GM23338 (cell line): ENCODE measurements at regions not wholly inside any gene's neighbourhood (a gene's known extent, or its start where the extent isn't known, plus 50 kb on each side); places are given as distances from the start of the nearest gene placed in this dataset.

ENCODE experiments used
- ATAC-seq: fragments of 200-7000 bp; cut with Tn5 transposase; 3 replicates; pipeline ENCODE4 v1.9.1; 2020
- DNase-seq: peaks from one replicate; pipeline ENCODE4 v3.0.0-alpha.2; 2015; ENCODE audit warnings: low spot score
- H2AFZ ChIP-seq: fragments of 200-600 bp; sonication (generic); 2 replicates; pipeline ENCODE4 v1.8.0; 2016; ENCODE audit warnings: antibody characterized with exemption, mild to moderate bottlenecking, moderate library complexity
- H3F3A ChIP-seq: fragments of 200-600 bp; sonication (generic); replicated peaks from 2 replicates; pipeline ENCODE4 v1.8.0; 2017; ENCODE audit warnings: antibody characterized with exemption, mixed run types, low read depth
- H3K27ac ChIP-seq: fragments of 200-600 bp; sonication (generic); 2 replicates; pipeline ENCODE4 v1.6.1; 2016; ENCODE audit warnings: low read depth
- H3K27me3 ChIP-seq: fragments of 200-600 bp; sonication (generic); 2 replicates; pipeline ENCODE4 v1.8.0; 2016; ENCODE audit warnings: mild to moderate bottlenecking, mixed run types, moderate library complexity; ENCODE audit not compliant: insufficient read depth
- H3K36me3 ChIP-seq: fragments of 200-600 bp; sonication (generic); 2 replicates; pipeline ENCODE4 v1.8.0; 2016; ENCODE audit warnings: mild to moderate bottlenecking; ENCODE audit not compliant: insufficient read depth
- H3K4me1 ChIP-seq: fragments of 200-600 bp; sonication (generic); 2 replicates; pipeline ENCODE4 v1.8.0; 2016; ENCODE audit warnings: mild to moderate bottlenecking, moderate library complexity; ENCODE audit not compliant: insufficient read depth
- H3K4me2 ChIP-seq: fragments of 200-600 bp; sonication (generic); 2 replicates; pipeline ENCODE4 v1.7.1; 2017; ENCODE audit warnings: mixed run types
- H3K4me3 ChIP-seq: fragments of 200-600 bp; sonication (generic); 2 replicates; pipeline ENCODE4 v1.6.1; 2016; ENCODE audit warnings: mixed run types
- H3K79me2 ChIP-seq: fragments of 200-600 bp; sonication (generic); replicated peaks from 2 replicates; pipeline ENCODE4 v1.8.0; 2017; ENCODE audit warnings: mild to moderate bottlenecking; ENCODE audit not compliant: insufficient read depth
- H3K9me2 ChIP-seq: fragments of 200-600 bp; sonication (generic); 2 replicates; pipeline ENCODE4 v1.8.0; 2017; ENCODE audit not compliant: insufficient read depth
- H4K20me1 ChIP-seq: fragments of 200-600 bp; sonication (generic); replicated peaks from 2 replicates; pipeline ENCODE4 v1.8.0; 2017; ENCODE audit warnings: mild to moderate bottlenecking; ENCODE audit not compliant: insufficient read depth
- H3K27ac Mint-ChIP-seq: 2 replicates; pipeline ENCODE4 v1.8.0; 2020; ENCODE audit warnings: inconsistent platforms, mild to moderate bottlenecking, moderate library complexity, mixed read lengths
- H3K27me3 Mint-ChIP-seq: 3 replicates; pipeline ENCODE4 v1.8.0; 2022; ENCODE audit warnings: low read depth, mild to moderate bottlenecking, moderate library complexity, mixed read lengths, inconsistent platforms; ENCODE audit not compliant: insufficient read depth, poor library complexity
- H3K36me3 Mint-ChIP-seq: 3 replicates; pipeline ENCODE4 v1.8.0; 2021; ENCODE audit warnings: low read depth, mild to moderate bottlenecking, inconsistent platforms, moderate library complexity, mixed read lengths
- H3K4me1 Mint-ChIP-seq: 3 replicates; pipeline ENCODE4 v1.8.0; 2020; ENCODE audit warnings: mild to moderate bottlenecking, inconsistent platforms, mixed read lengths
- H3K4me3 Mint-ChIP-seq: 3 replicates; pipeline ENCODE4 v1.8.0; 2021; ENCODE audit warnings: moderate library complexity, mild to moderate bottlenecking, inconsistent platforms, mixed read lengths
- H3K9me3 Mint-ChIP-seq: 3 replicates; pipeline ENCODE4 v1.8.0; 2020; ENCODE audit warnings: moderate library complexity, mild to moderate bottlenecking, inconsistent platforms, mixed read lengths
- CREB1 ChIP-seq: fragments of 250-450 bp; sonication (Bioruptor Pico); IDR thresholded peaks from 2 replicates; pipeline ENCODE4 v1.5.0; 2020; ENCODE audit warnings: low read depth, mild to moderate bottlenecking, moderate library complexity
- ETS1 ChIP-seq: IDR thresholded peaks from 2 replicates; pipeline ENCODE4 v1.6.1; 2016; ENCODE audit warnings: antibody characterized with exemption
- EZH2 ChIP-seq: fragments of 200-600 bp; sonication (generic); IDR thresholded peaks from one replicate; pipeline ENCODE4 v1.8.0; 2017; ENCODE audit warnings: antibody characterized with exemption, mild to moderate bottlenecking, low read depth; ENCODE audit not compliant: unreplicated experiment
- EZH2phosphoT487 ChIP-seq: fragments of 200-600 bp; sonication (generic); IDR thresholded peaks from one replicate; pipeline ENCODE4 v1.8.1; 2018; ENCODE audit warnings: antibody characterized with exemption; ENCODE audit not compliant: unreplicated experiment
- JUNB ChIP-seq: IDR thresholded peaks from one replicate; pipeline ENCODE4 v1.6.1; 2016; ENCODE audit warnings: antibody characterized with exemption; ENCODE audit not compliant: unreplicated experiment
- NANOG ChIP-seq: IDR thresholded peaks from 2 replicates; pipeline ENCODE4 v1.6.1; 2016; ENCODE audit warnings: antibody characterized with exemption, borderline replicate concordance
- POLR2AphosphoS5 ChIP-seq: IDR thresholded peaks from 2 replicates; pipeline ENCODE4 v1.6.1; 2016; ENCODE audit warnings: antibody characterized with exemption, low read depth
- REST ChIP-seq: IDR thresholded peaks from one replicate; pipeline ENCODE4 v1.6.1; 2018; ENCODE audit warnings: antibody characterized with exemption; ENCODE audit not compliant: unreplicated experiment
- STAT1 ChIP-seq: IDR thresholded peaks from one replicate; pipeline ENCODE4 v1.6.1; 2016; ENCODE audit warnings: antibody characterized with exemption; ENCODE audit not compliant: unreplicated experiment
- ZNF114 ChIP-seq: fragments of 250-450 bp; sonication (Bioruptor Pico); IDR thresholded peaks from 2 replicates; pipeline ENCODE4 v1.5.0; 2020; ENCODE audit warnings: mild to moderate bottlenecking, moderate library complexity
- ZNF331 ChIP-seq: fragments of 250-450 bp; sonication (Bioruptor Pico); IDR thresholded peaks from 2 replicates; pipeline ENCODE4 v1.5.0; 2020; ENCODE audit warnings: low read depth, mild to moderate bottlenecking, moderate library complexity
- ZNF462 ChIP-seq: fragments of 250-450 bp; sonication (Bioruptor Pico); IDR thresholded peaks from 2 replicates; pipeline ENCODE4 v1.5.0; 2020; ENCODE audit warnings: mild to moderate bottlenecking, moderate library complexity
- TF ChIP-seq, protein P1 (sequence below), 2 experiments: fragments of 200-600 bp in 1 of 2; sonication (generic) in 1 of 2; conservative IDR thresholded peaks; 2 replicates each; pipeline versions ENCODE4 v1.5.1 to v1.6.1; 2016 to 2017; ENCODE audit warnings: antibody characterized with exemption in 2 of 2, low read depth in 2 of 2, mild to moderate bottlenecking in 2 of 2, moderate library complexity in 1 of 2

GRCh38 chr15:98040146-98040545 lies 79.6 kb downstream of the ARRDC4 start:
- Mint-ChIP-seq H3K36me3 (no peaks in the 10 kb centered on the region), H3K4me1 (no peaks in the 10 kb centered on the region), H3K9me3 (no peaks in the 10 kb centered on the region), H3K27ac (no peak overlapping the region), H3K4me3 (no peak overlapping the region), H3K27me3 (no peaks in the 10 kb centered on the region)
- Histone ChIP-seq H3K4me3 (no peak overlapping the region), H3K27ac (no peak overlapping the region), H3K79me2 (no peaks in the 10 kb centered on the region), H3K9me2 (no peaks in the 10 kb centered on the region), H3K36me3 (no peaks in the 10 kb centered on the region), H4K20me1 (no peaks in the 10 kb centered on the region), H3K4me2 (no peak overlapping the region), H2AFZ (no peak overlapping the region), H3F3A (no peaks in the 10 kb centered on the region), H3K27me3 (no peaks in the 10 kb centered on the region), H3K4me1 (no peaks in the 10 kb centered on the region)
- no peak for TF ChIP-seq ZNF114
- no peak for TF ChIP-seq NANOG
- TF ChIP-seq ETS1 = no peak
- no peak for TF ChIP-seq EZH2
- TF ChIP-seq EZH2phosphoT487 = no peak
- no peak for TF ChIP-seq ZNF462 (CRISPR knock-in tag)
- no peak for TF ChIP-seq CREB1 (CRISPR knock-in tag)
- TF ChIP-seq, protein P1, sequence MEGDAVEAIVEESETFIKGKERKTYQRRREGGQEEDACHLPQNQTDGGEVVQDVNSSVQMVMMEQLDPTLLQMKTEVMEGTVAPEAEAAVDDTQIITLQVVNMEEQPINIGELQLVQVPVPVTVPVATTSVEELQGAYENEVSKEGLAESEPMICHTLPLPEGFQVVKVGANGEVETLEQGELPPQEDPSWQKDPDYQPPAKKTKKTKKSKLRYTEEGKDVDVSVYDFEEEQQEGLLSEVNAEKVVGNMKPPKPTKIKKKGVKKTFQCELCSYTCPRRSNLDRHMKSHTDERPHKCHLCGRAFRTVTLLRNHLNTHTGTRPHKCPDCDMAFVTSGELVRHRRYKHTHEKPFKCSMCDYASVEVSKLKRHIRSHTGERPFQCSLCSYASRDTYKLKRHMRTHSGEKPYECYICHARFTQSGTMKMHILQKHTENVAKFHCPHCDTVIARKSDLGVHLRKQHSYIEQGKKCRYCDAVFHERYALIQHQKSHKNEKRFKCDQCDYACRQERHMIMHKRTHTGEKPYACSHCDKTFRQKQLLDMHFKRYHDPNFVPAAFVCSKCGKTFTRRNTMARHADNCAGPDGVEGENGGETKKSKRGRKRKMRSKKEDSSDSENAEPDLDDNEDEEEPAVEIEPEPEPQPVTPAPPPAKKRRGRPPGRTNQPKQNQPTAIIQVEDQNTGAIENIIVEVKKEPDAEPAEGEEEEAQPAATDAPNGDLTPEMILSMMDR (conservative IDR thresholded peaks at IDR 0.05; ENCODE audit: low read depth in 2 of 2) = no peak
- no peak for TF ChIP-seq STAT1
- no peak for TF ChIP-seq ZNF331 (CRISPR knock-in tag)
- TF ChIP-seq POLR2AphosphoS5 = no peak
- no peak for TF ChIP-seq JUNB
- TF ChIP-seq REST = no peak
- DNase-seq (no peak), ATAC-seq (no peak)
